ENCODE measurements at regions not wholly inside any gene's neighbourhood (a gene's known extent, or its start where the extent isn't known, plus 50 kb on each side); places are given as distances from the start of the nearest gene placed in this dataset.

- TF ChIP-seq CTCF (IDR thresholded peaks at IDR 0.05), result no peak
- H3K27me3 ChIP-seq (replicated peaks; ENCODE audit: insufficient read depth), result no peaks in the 10 kb centered on the region
- no peaks in the 10 kb centered on the region for H3K4me1 ChIP-seq (ENCODE audit: control insufficient read depth in 1 of 2, low read depth in 2 of 2)
- no peak overlapping the region for H3K27ac ChIP-seq
- H3K36me3 ChIP-seq, result no peaks in the 10 kb centered on the region
- DNase-seq (ENCODE audit: low spot score), result no peak
- no peak overlapping the region for H3K4me3 ChIP-seq
- no peaks in the 10 kb centered on the region for H3K9me3 ChIP-seq
- ATAC-seq (ENCODE audit: insufficient number of reproducible peaks, low FRiP score, low read depth), result no peak
Measured at GRCh38 chr2:121884078-121884477, 128.6 kb downstream of the TSN start.

- Histone ChIP-seq H3K4me3 (no peak overlapping the region), H3K27me3 (replicated peaks; ENCODE audit: insufficient read depth) (no peaks in the 10 kb centered on the region), H3K27ac (no peak overlapping the region), H3K4me1 (ENCODE audit: control insufficient read depth in 1 of 2, low read depth in 2 of 2) (no peaks in the 10 kb centered on the region), H3K36me3 (no peaks in the 10 kb centered on the region), H3K9me3 (no peaks in the 10 kb centered on the region)
- no peak for ATAC-seq (ENCODE audit: insufficient number of reproducible peaks, low FRiP score, low read depth)
- DNase-seq (ENCODE audit: low spot score), result no peak
- no peak for TF ChIP-seq CTCF (IDR thresholded peaks at IDR 0.05)
Measured at GRCh38 chr2:121884511-121884921, 129.1 kb downstream of the TSN start.

DNA sequence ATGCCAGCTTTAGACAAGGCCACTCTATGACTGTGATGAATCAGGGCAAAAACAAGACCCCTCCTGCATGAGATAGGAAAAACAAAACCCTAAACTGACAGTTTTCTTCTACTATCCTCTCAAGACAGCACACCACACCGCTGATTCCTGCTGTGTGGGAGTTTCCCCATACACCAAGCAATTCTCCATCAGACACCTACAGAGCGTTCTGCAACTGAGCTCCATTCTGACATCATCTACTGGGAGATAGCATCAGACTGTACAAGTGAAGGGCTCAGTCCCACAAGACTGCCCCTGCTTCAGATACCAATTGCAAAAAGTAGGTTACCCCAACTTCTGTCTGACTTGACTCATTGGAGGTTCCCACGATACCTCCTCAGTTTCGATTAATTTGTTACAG, 130.6 kb downstream of the TSN start:
- ATAC-seq (ENCODE audit: insufficient number of reproducible peaks, low FRiP score, low read depth), result no peak
- TF ChIP-seq CTCF (IDR thresholded peaks at IDR 0.05), result no peak
- Histone ChIP-seq H3K9me3 (no peaks in the 10 kb centered on the region), H3K36me3 (no peaks in the 10 kb centered on the region), H3K27ac (no peak overlapping the region), H3K4me3 (no peak overlapping the region), H3K4me1 (ENCODE audit: control insufficient read depth in 1 of 2, low read depth in 2 of 2) (no peaks in the 10 kb centered on the region), H3K27me3 (replicated peaks; ENCODE audit: insufficient read depth) (no peaks in the 10 kb centered on the region)
- DNase-seq (ENCODE audit: low spot score), result no peak

DNA sequence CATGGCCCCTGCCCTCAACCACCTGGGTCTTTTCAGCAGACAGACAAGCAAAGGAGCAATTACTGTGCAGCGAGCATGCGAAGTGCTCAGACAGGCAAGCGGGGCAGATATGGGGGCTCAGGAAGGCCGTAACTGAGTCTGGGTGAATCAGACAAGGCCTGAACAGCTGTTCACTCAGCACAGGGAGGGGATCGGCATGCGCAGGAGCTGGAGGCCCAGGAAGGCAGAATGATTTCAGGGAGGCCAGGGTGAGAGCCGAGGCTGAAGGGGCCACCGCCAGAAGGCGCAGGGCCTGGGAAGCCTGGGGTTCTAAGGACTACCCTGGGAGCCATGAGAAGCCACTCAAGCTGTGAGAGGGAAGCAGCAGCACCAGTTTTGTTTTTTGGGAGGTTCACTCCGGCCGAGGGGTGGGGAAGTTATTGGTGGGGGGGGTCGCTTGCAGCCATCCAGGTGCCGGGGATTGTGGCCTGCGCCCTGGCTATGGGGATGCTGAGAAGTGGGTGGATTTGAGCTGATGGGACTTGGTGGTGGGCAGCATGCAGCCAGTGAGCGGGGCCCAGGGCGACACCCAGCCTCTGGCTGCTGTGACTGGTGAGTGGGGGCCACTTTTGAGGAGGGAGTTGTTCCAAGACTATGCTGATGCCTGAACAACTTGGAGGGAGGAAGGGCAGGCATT, 132.2 kb downstream of the TSN start:
- no peak for ATAC-seq (ENCODE audit: insufficient number of reproducible peaks, low FRiP score, low read depth)
- Histone ChIP-seq H3K4me1 (ENCODE audit: control insufficient read depth in 1 of 2, low read depth in 2 of 2) (no peaks in the 10 kb centered on the region), H3K36me3 (no peaks in the 10 kb centered on the region), H3K9me3 (no peaks in the 10 kb centered on the region), H3K27me3 (replicated peaks; ENCODE audit: insufficient read depth) (no peaks in the 10 kb centered on the region), H3K4me3 (no peak overlapping the region), H3K27ac (no peak overlapping the region)
- TF ChIP-seq CTCF (IDR thresholded peaks at IDR 0.05), result no peak
- no peak for DNase-seq (ENCODE audit: low spot score)

DNA sequence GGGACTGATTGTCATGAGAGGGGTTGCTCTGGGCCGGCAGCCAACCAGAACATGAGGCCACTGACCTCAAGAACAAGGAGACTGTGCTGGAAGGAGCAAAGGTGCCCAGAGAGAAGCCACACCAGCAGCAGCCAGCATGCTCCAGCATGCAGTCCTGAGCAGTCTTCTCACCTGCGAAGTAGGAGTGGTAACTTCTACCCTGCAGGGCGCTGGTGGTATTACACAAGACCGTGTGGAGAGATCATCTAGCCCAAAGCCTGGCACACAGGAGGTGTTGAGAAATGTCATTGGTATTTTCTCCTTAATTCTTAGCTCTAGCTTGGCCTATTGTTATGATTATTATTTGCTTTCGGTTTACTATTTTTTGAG, 132.7 kb downstream of the TSN start:
- Histone ChIP-seq H3K27me3 (replicated peaks; ENCODE audit: insufficient read depth) (no peaks in the 10 kb centered on the region), H3K27ac (no peak overlapping the region), H3K9me3 (no peaks in the 10 kb centered on the region), H3K4me1 (ENCODE audit: control insufficient read depth in 1 of 2, low read depth in 2 of 2) (no peaks in the 10 kb centered on the region), H3K36me3 (no peaks in the 10 kb centered on the region), H3K4me3 (no peak overlapping the region)
- DNase-seq (ENCODE audit: low spot score), result no peak
- no peak for ATAC-seq (ENCODE audit: insufficient number of reproducible peaks, low FRiP score, low read depth)
- TF ChIP-seq CTCF (IDR thresholded peaks at IDR 0.05), result no peak
